ENCODE measurements at regions not wholly inside any gene's neighbourhood (a gene's known extent, or its start where the extent isn't known, plus 50 kb on each side); places are given as distances from the start of the nearest gene placed in this dataset.

GRCh38 chr5:106874531-106874930 lies 796.2 kb downstream of the EFNA5 start:
- H3K9me3 ChIP-seq (ENCODE audit: control insufficient read depth, insufficient read depth, low read depth, low read length): no peaks in the 10 kb centered on the region
- H3K36me3 ChIP-seq (ENCODE audit: control insufficient read depth in 2 of 2, insufficient read depth in 1 of 2, low read length in 2 of 2): no peaks in the 10 kb centered on the region
- CTCF ChIA-PET: no interaction called here
- no peak for TF ChIP-seq YY1 (tag by site-specific recombination; IDR thresholded peaks at IDR 0.05)
- TF ChIP-seq ZNF792 (tag by site-specific recombination; IDR thresholded peaks at IDR 0.05): no peak
- TF ChIP-seq ZSCAN18 (tag by site-specific recombination; IDR thresholded peaks at IDR 0.05): no peak
- no peak overlapping the region for H3K27ac ChIP-seq (ENCODE audit: extremely low read depth, low read depth, low read length)
- H3K4me1 ChIP-seq (ENCODE audit: control insufficient read depth, insufficient read depth, low read length): no peaks in the 10 kb centered on the region
- H3K4me3 ChIP-seq (ENCODE audit: low read depth, low read length): no peak overlapping the region
- POLR2A ChIA-PET: no interaction called here

- POLR2A ChIA-PET: no interaction called here
- no peaks in the 10 kb centered on the region for H3K36me3 ChIP-seq (ENCODE audit: control insufficient read depth in 2 of 2, insufficient read depth in 1 of 2, low read length in 2 of 2)
- H3K4me1 ChIP-seq (ENCODE audit: control insufficient read depth, insufficient read depth, low read length): no peaks in the 10 kb centered on the region
- CTCF ChIA-PET: no interaction called here
- H3K9me3 ChIP-seq (ENCODE audit: control insufficient read depth, insufficient read depth, low read depth, low read length): no peaks in the 10 kb centered on the region
- H3K4me3 ChIP-seq (ENCODE audit: low read depth, low read length): no peak overlapping the region
- peak; percentile 14 for TF ChIP-seq ZFHX2 (tag by site-specific recombination; conservative IDR thresholded peaks at IDR 0.05)
- no peak for TF ChIP-seq ZSCAN30 (tag by site-specific recombination; IDR thresholded peaks at IDR 0.05)
- TF ChIP-seq ZNF394 (tag by site-specific recombination; IDR thresholded peaks at IDR 0.05; ENCODE audit: borderline replicate concordance): peak; percentile 35; the same call in 1 of the 2 replicates
- no peak for TF ChIP-seq ZNF529 (tag by site-specific recombination; IDR thresholded peaks at IDR 0.05; ENCODE audit: insufficient replicate concordance)
- TF ChIP-seq ZNF398 (tag by site-specific recombination; IDR thresholded peaks at IDR 0.05): 0 out of 2 replicates have a peak, but pooled peaks have one; percentile 20
- no peak for TF ChIP-seq PRDM1 (tag by site-specific recombination; IDR thresholded peaks at IDR 0.05)
- peak; percentile 96 for TF ChIP-seq SP7 (tag by site-specific recombination; IDR thresholded peaks at IDR 0.05)
- TF ChIP-seq SCRT2 (tag by site-specific recombination; IDR thresholded peaks at IDR 0.05): peak; percentile 56; the same call in 1 of the 2 replicates
- TF ChIP-seq SP2 (tag by site-specific recombination; IDR thresholded peaks at IDR 0.05): no peak
- no peak for TF ChIP-seq GLI4 (tag by site-specific recombination; IDR thresholded peaks at IDR 0.05)
- no peak for TF ChIP-seq ZNF513 (tag by site-specific recombination; IDR thresholded peaks at IDR 0.05)
- TF ChIP-seq ZNF366 (tag by site-specific recombination; conservative IDR thresholded peaks at IDR 0.05): peak; percentile 66
- no peak for TF ChIP-seq HOXD13 (CRISPR knock-in tag; IDR thresholded peaks at IDR 0.05; ENCODE audit: borderline replicate concordance)
- H3K27ac ChIP-seq (ENCODE audit: extremely low read depth, low read depth, low read length): no peak overlapping the region
Observed at GRCh38 chr5:106873568-106873967, 797.2 kb downstream of the EFNA5 start.

GRCh38 chr5:106865279-106865678 lies 805.5 kb downstream of the EFNA5 start:
- ChIA-PET POLR2A (no interaction called here), CTCF (interaction anchor here (0.7 kb wide), 1 partner anchor 595 kb away, joined by 4 read pairs; no protein-coding TSS in a partner anchor)
- H3K9me3 ChIP-seq (ENCODE audit: control insufficient read depth, insufficient read depth, low read depth, low read length): no peaks in the 10 kb centered on the region
- H3K4me1 ChIP-seq (ENCODE audit: control insufficient read depth, insufficient read depth, low read length): peaks cover 6% of the 10 kb centered on the region
- no peak overlapping the region for H3K4me3 ChIP-seq (ENCODE audit: low read depth, low read length)
- H3K36me3 ChIP-seq (ENCODE audit: control insufficient read depth in 2 of 2, insufficient read depth in 1 of 2, low read length in 2 of 2): no peaks in the 10 kb centered on the region
- H3K27ac ChIP-seq (ENCODE audit: extremely low read depth, low read depth, low read length): no peak overlapping the region
- TF ChIP-seq ZNF791 (tag by site-specific recombination; IDR thresholded peaks at IDR 0.05) (no peak), TRIM28 (IDR thresholded peaks at IDR 0.05; ENCODE audit: borderline replicate concordance, low read length) (no peak), ZNF610 (tag by site-specific recombination; IDR thresholded peaks at IDR 0.05; ENCODE audit: borderline replicate concordance) (no peak), ZNF416 (tag by site-specific recombination; IDR thresholded peaks at IDR 0.05) (no peak), ZNF501 (tag by site-specific recombination; IDR thresholded peaks at IDR 0.05) (no peak), PBX3 (CRISPR knock-in tag; IDR thresholded peaks at IDR 0.05) (no peak), ZEB2 (tag by site-specific recombination; IDR thresholded peaks at IDR 0.05) (no peak), ZNF423 (tag by site-specific recombination; IDR thresholded peaks at IDR 0.05) (no peak), BCL6B (tag by site-specific recombination; IDR thresholded peaks at IDR 0.05) (no peak), ZNF561 (tag by site-specific recombination; IDR thresholded peaks at IDR 0.05; ENCODE audit: borderline replicate concordance) (no peak), ZNF654 (tag by site-specific recombination; IDR thresholded peaks at IDR 0.05; ENCODE audit: low read depth) (no peak), ZNF747 (tag by site-specific recombination; IDR thresholded peaks at IDR 0.05) (no peak)

All from HEK293 (cell line).